ENCODE measurements at regions not wholly inside any gene's neighbourhood (a gene's known extent, or its start where the extent isn't known, plus 50 kb on each side); places are given as distances from the start of the nearest gene placed in this dataset.

GRCh38 chr1:59054172-59054571 lies 242.7 kb upstream of the FGGY start (continued):
- TF ChIP-seq CLOCK (CRISPR knock-in tag; IDR thresholded peaks at IDR 0.05; ENCODE audit: borderline replicate concordance), result no peak

GRCh38 chr1:59055908-59056719 lies 240.8 kb upstream of the FGGY start:
- Histone ChIP-seq H3K27me3 (ENCODE audit: control insufficient read depth in 2 of 2, insufficient read depth in 2 of 2, low read length in 2 of 2) (peaks cover 0 to 11% of the 10 kb centered on the region in 2 experiments; a peak in 3 of 5 replicates), H2AFZ (ENCODE audit: low read depth, low read length) (no peak overlapping the region), H3K79me2 (ENCODE audit: control insufficient read depth, insufficient read depth, low read length) (no peaks in the 10 kb centered on the region), H3K4me1 (replicated peaks in 1 of 2; ENCODE audit: control insufficient read depth in 2 of 2, insufficient read depth in 2 of 2, low read length in 2 of 2) (peaks cover 0 to 16% of the 10 kb centered on the region in 2 experiments; a peak in 3 of 5 replicates), H3K4me2 (ENCODE audit: insufficient read depth, low read length) (no peak overlapping the region), H3K27ac (ENCODE audit: extremely low read depth, low read depth, low read length) (no peak overlapping the region), H3K36me3 (ENCODE audit: control insufficient read depth, insufficient read depth, low read length) (no peaks in the 10 kb centered on the region), H3K9ac (ENCODE audit: insufficient read depth in 1 of 2, low read depth in 2 of 2, low read length in 2 of 2) (no peak overlapping the region), H4K20me1 (replicated peaks; ENCODE audit: control insufficient read depth, insufficient read depth, low read length) (no peaks in the 10 kb centered on the region), H3K9me3 (replicated peaks; ENCODE audit: control insufficient read depth, insufficient read depth, low read depth, low read length) (no peaks in the 10 kb centered on the region), H3K9me1 (ENCODE audit: control insufficient read depth, insufficient read depth, low read length) (no peaks in the 10 kb centered on the region), H3K4me3 (no peak overlapping the region)
- POLR2A ChIA-PET, result interaction anchor here (0.8 to 2.0 kb wide), 5 partner anchors 9 to 275 kb away, joined by 3 to 11 read pairs (median 3); partner anchors contain the start of gene JUN
- 9% methylated on average over 7 of the region's 7 CpGs for WGBS (ENCODE audit: insufficient coverage, low coverage, missing lambda C conversion rate)
- no TSS peak for BruUV-seq (replicated peaks)
- peak; percentile 64 for ATAC-seq
- intact Hi-C loops (cut with micrococcal nuclease), result no loop called here
- CTCF ChIA-PET (ENCODE audit: low intra/inter-chr PET ratio), result no interaction called here
- peak in 2 of 4 experiments; percentile 24 to 61 for DNase-seq (ENCODE audit: extremely low read depth in 1 of 4, low spot score in 3 of 4)
- peak; percentile 15 for FAIRE-seq
- in situ Hi-C loops (cut with MboI), result no loop called here
- TF ChIP-seq HNRNPK (IDR thresholded peaks at IDR 0.05; ENCODE audit: low read depth, low read length, poor library complexity, severe bottlenecking) (no peak), MAFG (tag; conservative IDR thresholded peaks at IDR 0.05) (peak; percentile 89), PML (IDR thresholded peaks at IDR 0.05; ENCODE audit: low read length) (peak; percentile 52; the same call in 1 of the 2 replicates), CBFA2T2 (conservative IDR thresholded peaks at IDR 0.05) (peak; percentile 71), TAL1 (IDR thresholded peaks at IDR 0.05) (peak; percentile 84), ZNF79 (CRISPR knock-in tag; IDR thresholded peaks at IDR 0.05; ENCODE audit: low read depth) (no peak), C11orf30 (IDR thresholded peaks at IDR 0.05; ENCODE audit: low read depth) (peak; percentile 85), SETDB1 (IDR thresholded peaks at IDR 0.05; ENCODE audit: low read length) (no peak), DPF2 (IDR thresholded peaks at IDR 0.05) (peak; percentile 70), PTRF (tag; IDR thresholded peaks at IDR 0.05) (no peak), ATF1 (CRISPR knock-in tag; IDR thresholded peaks at IDR 0.05) (no peak), ATF1 (tag; IDR thresholded peaks at IDR 0.05) (peak; percentile 28; the same call in 1 of the 2 replicates), ZBTB5 (IDR thresholded peaks at IDR 0.05) (no peak), CREM (IDR thresholded peaks at IDR 0.05; ENCODE audit: low read depth) (no peak), HINFP (tag; conservative IDR thresholded peaks at IDR 0.05; ENCODE audit: low read depth) (no peak)
